Right atrium auricular region (tissue), 2 donors: ENCODE measurements at regions not wholly inside any gene's neighbourhood (a gene's known extent, or its start where the extent isn't known, plus 50 kb on each side); places are given as distances from the start of the nearest gene placed in this dataset.
"Not testable (repeated sequence)": the region's sequence is repeated elsewhere in the genome, so short reads cannot be mapped to it uniquely, and the experiment has no call there.

Experiments used
- DNase-seq: peaks from one replicate; pipeline ENCODE4 v3.0.0-alpha.2; 2019; ENCODE audit warnings: low spot score
- H3K27ac ChIP-seq, 2 donors: fragments of 200-600 bp; sonication (generic); 1 replicate in 1 of 2; 2 replicates in 1 of 2; pipeline ENCODE4 v1.5.1; 2016 to 2019
- H3K27me3 ChIP-seq, 2 donors: fragments of 200-600 bp; sonication (generic); one replicate each; pipeline versions ENCODE4 v1.5.1 to v1.6.0; 2017 to 2019
- H3K36me3 ChIP-seq: fragments of 200-600 bp; sonication (generic); one replicate; pipeline ENCODE4 v1.5.1; 2016
- H3K4me1 ChIP-seq, 2 donors: fragments of 200-600 bp; sonication (generic); one replicate each; pipeline versions ENCODE4 v1.5.1 to v1.6.0; 2017 to 2019
- H3K4me3 ChIP-seq, 2 donors: fragments of 200-600 bp; sonication (generic); 1 replicate in 1 of 2; 2 replicates in 1 of 2; pipeline ENCODE4 v1.5.1; 2017 to 2019; ENCODE audit warnings: mild to moderate bottlenecking in 1 of 2, moderate library complexity in 1 of 2
- H3K9me3 ChIP-seq, 2 donors: fragments of 200-600 bp; sonication (generic); one replicate each; pipeline ENCODE4 v1.5.1; 2019
- CTCF ChIP-seq, 2 donors: fragments of 200-600 bp; sonication (generic); IDR thresholded peaks; one replicate each; pipeline ENCODE4 v1.5.1; 2019; ENCODE audit warnings: antibody characterized with exemption in 2 of 2

- no peaks in the 10 kb centered on the region for H3K9me3 ChIP-seq
- TF ChIP-seq CTCF (IDR thresholded peaks at IDR 0.05), result no peak
- H3K36me3 ChIP-seq, result no peaks in the 10 kb centered on the region
- DNase-seq, result no peak
- H3K4me1 ChIP-seq, result no peaks in the 10 kb centered on the region
- no peaks in the 10 kb centered on the region for H3K27me3 ChIP-seq
- H3K27ac ChIP-seq, result no peak overlapping the region
- no peak overlapping the region for H3K4me3 ChIP-seq
Measured at GRCh38 chrX:82732861-82733260, 775.2 kb upstream of the POU3F4 start.

- no peaks in the 10 kb centered on the region for H3K36me3 ChIP-seq
- H3K27me3 ChIP-seq, result no peaks in the 10 kb centered on the region
- DNase-seq, result no peak
- no peaks in the 10 kb centered on the region for H3K9me3 ChIP-seq
- H3K4me1 ChIP-seq, result no peaks in the 10 kb centered on the region
- no peak overlapping the region for H3K4me3 ChIP-seq
- H3K27ac ChIP-seq, result no peak overlapping the region
- TF ChIP-seq CTCF (IDR thresholded peaks at IDR 0.05), result no peak
Measured at GRCh38 chrX:82734140-82734539, 774.0 kb upstream of the POU3F4 start.

DNA sequence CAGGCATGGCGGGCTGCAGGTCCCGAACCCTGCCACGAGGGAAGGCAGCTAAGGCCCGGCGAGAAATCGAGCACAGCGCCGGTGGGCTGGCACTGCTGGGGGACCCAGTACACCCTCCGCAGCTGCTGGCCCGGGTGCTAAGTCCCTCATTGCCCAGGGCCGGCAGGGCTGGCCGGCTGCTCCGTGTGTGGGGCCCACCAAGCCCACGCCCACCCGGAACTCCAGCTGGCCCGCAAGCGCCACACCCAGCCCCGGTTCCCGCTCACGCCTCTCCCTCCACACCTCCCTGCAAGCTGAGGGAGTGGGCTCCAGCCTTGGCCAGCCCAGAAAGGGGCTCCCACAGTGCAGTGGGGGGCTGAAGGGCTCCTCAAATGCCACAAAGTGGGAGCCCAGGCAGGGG is 769.8 kb upstream of the POU3F4 start:
- H3K9me3 ChIP-seq, H3K4me3 ChIP-seq, H3K27me3 ChIP-seq, DNase-seq, H3K27ac ChIP-seq, H3K4me1 ChIP-seq, H3K36me3 ChIP-seq: not testable (repeated sequence)

DNA sequence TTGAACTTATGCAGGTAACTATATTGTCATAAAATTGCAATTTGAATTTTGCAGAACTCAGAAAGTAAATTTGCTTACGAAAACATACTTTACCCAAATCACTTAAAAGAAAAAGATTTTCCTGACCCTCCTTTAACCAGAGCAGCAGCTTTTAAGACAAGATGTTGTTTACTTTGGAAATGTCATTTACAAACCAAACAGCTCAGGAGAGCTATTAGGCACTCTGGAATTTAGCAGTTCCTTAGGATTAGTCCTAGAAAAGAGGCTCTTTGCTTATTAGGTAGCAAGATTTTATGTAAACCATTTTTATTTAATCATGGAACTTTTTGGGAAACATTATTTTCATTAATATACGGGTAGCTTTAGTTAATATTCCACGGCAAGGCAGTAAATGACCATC is 765.7 kb upstream of the POU3F4 start:
- Histone ChIP-seq H3K27me3 (no peaks in the 10 kb centered on the region), H3K9me3 (no peaks in the 10 kb centered on the region), H3K27ac (no peak overlapping the region), H3K4me3 (no peak overlapping the region), H3K4me1 (no peaks in the 10 kb centered on the region), H3K36me3 (no peaks in the 10 kb centered on the region)
- TF ChIP-seq CTCF (IDR thresholded peaks at IDR 0.05), result no peak
- DNase-seq, result no peak

- H3K27ac ChIP-seq, H3K27me3 ChIP-seq, H3K9me3 ChIP-seq, DNase-seq, H3K4me1 ChIP-seq, H3K36me3 ChIP-seq, H3K4me3 ChIP-seq: not testable (repeated sequence)
Measured at GRCh38 chrX:82745725-82746124, 762.4 kb upstream of the POU3F4 start.

DNA sequence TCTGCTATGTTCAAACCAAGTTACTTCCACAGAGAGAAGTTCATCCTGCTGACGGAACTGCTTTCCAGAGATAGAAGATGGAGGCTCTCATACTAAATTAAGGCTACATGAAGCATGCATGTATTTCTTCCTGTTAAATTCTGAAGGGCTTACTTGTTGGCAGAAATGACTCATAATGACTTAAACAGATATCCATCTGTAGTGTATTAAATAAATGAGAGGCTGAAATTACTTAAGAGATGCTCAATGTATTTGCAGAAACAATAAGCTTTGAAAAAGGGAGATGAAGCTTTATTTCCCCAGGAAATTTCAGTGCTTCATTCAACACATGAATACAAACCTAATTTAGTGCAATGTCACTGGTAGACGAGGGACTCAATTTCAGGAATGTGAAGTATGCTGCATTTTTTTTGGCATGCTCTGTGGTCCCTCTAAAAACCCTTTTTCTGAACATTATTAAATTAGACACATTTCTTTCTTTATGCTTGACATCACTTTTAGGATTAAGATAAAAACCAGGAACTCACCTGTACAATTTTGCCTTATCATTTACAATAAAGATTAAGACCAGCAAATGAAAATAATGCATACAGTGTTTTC is 759.1 kb upstream of the POU3F4 start:
- H3K27me3 ChIP-seq, result no peaks in the 10 kb centered on the region
- TF ChIP-seq CTCF (IDR thresholded peaks at IDR 0.05), result no peak
- no peak for DNase-seq
- no peaks in the 10 kb centered on the region for H3K36me3 ChIP-seq
- H3K9me3 ChIP-seq, result no peaks in the 10 kb centered on the region
- no peak overlapping the region for H3K27ac ChIP-seq
- no peak overlapping the region for H3K4me3 ChIP-seq
- no peaks in the 10 kb centered on the region for H3K4me1 ChIP-seq

DNA sequence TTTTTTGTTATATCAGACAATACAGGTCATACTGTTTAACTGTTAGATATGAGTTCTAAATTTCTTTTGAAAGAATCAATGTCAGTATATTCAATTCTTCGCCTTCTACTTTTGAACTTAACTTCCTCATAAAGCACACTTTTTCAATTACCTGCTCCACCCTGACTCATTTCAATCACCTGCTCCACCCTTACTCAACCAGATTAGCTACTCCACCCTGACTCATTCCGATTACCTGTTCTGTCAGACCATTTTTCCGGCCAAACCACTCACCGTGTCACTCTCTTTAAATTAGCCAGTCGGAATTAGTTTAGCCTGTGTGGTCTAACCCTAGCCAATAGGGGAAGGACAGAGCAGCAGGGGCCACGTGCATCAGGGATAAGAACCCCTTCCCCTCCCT is 751.8 kb upstream of the POU3F4 start:
- H3K4me1 ChIP-seq, result no peaks in the 10 kb centered on the region

More for the DNA sequence above, 751.8 kb upstream of the POU3F4 start:
- TF ChIP-seq CTCF (IDR thresholded peaks at IDR 0.05), result no peak
- Histone ChIP-seq H3K27me3 (no peaks in the 10 kb centered on the region), H3K4me3 (no peak overlapping the region), H3K9me3 (no peaks in the 10 kb centered on the region), H3K27ac (no peak overlapping the region), H3K36me3 (no peaks in the 10 kb centered on the region)
- no peak for DNase-seq
